ENCODE measurements at regions not wholly inside any gene's neighbourhood (a gene's known extent, or its start where the extent isn't known, plus 50 kb on each side); places are given as distances from the start of the nearest gene placed in this dataset.

- peaks cover 0 to 6% (median 0%) of the 10 kb centered on the region in 4 donors for H3K4me1 ChIP-seq
- TF ChIP-seq POLR2AphosphoS5 (IDR thresholded peaks at IDR 0.05) (no peak), POLR2A (IDR thresholded peaks at IDR 0.05; ENCODE audit: low read depth) (no peak), CTCF (IDR thresholded peaks at IDR 0.05) (no peak), EP300 (IDR thresholded peaks at IDR 0.05) (no peak)
- WGBS: 66% methylated on average over 4 of the region's 4 CpGs
- intact Hi-C loops (cut with DNase I): no loop called here
- H3K36me3 ChIP-seq: no peaks in the 10 kb centered on the region
- no peaks in the 10 kb centered on the region for H3K9me3 ChIP-seq
- no peak for DNase-seq (ENCODE audit: extremely low spot score)
- no peak overlapping the region for H3K4me3 ChIP-seq
- no peaks in the 10 kb centered on the region for H3K27me3 ChIP-seq
- no peak overlapping the region for H3K27ac ChIP-seq (replicated peaks in 1 of 4)
Observed at GRCh38 chr2:8263901-8264300, 418.0 kb upstream of the ID2 start.

GRCh38 chr2:8264981-8265380 is 416.9 kb upstream of the ID2 start:
- H3K27ac ChIP-seq (replicated peaks in 1 of 4): no peak overlapping the region
- no peak for DNase-seq (ENCODE audit: extremely low spot score)
- H3K27me3 ChIP-seq: no peaks in the 10 kb centered on the region
- no peak overlapping the region for H3K4me3 ChIP-seq
- 94% methylated on average over 2 of the region's 3 CpGs for WGBS
- no peaks in the 10 kb centered on the region for H3K9me3 ChIP-seq
- peaks cover 0 to 6% (median 0%) of the 10 kb centered on the region in 4 donors for H3K4me1 ChIP-seq
- TF ChIP-seq POLR2A (IDR thresholded peaks at IDR 0.05; ENCODE audit: low read depth): no peak
- no peak for TF ChIP-seq CTCF (IDR thresholded peaks at IDR 0.05)
- no peak for TF ChIP-seq POLR2AphosphoS5 (IDR thresholded peaks at IDR 0.05)
- intact Hi-C loops (cut with DNase I): no loop called here
- no peaks in the 10 kb centered on the region for H3K36me3 ChIP-seq

GRCh38 chr2:8265476-8266226 is 416.2 kb upstream of the ID2 start:
- TF ChIP-seq POLR2AphosphoS5 (IDR thresholded peaks at IDR 0.05): no peak
- no peak for TF ChIP-seq EP300 (IDR thresholded peaks at IDR 0.05)
- no peak for TF ChIP-seq CTCF (IDR thresholded peaks at IDR 0.05)
- TF ChIP-seq POLR2A (IDR thresholded peaks at IDR 0.05; ENCODE audit: low read depth): no peak
- WGBS: 84% methylated on average over 5 of the region's 5 CpGs
- Histone ChIP-seq H3K9me3 (no peaks in the 10 kb centered on the region), H3K4me3 (no peak overlapping the region), H3K4me1 (peaks cover 0 to 6% (median 0%) of the 10 kb centered on the region in 4 donors), H3K36me3 (no peaks in the 10 kb centered on the region), H3K27ac (replicated peaks in 1 of 4) (no peak overlapping the region), H3K27me3 (no peaks in the 10 kb centered on the region)
- no peak for DNase-seq (ENCODE audit: extremely low spot score)
- intact Hi-C loops (cut with DNase I): no loop called here

- Histone ChIP-seq H3K9me3 (no peaks in the 10 kb centered on the region), H3K4me3 (no peak overlapping the region), H3K27me3 (no peaks in the 10 kb centered on the region), H3K4me1 (peaks cover 0 to 6% (median 0%) of the 10 kb centered on the region in 4 donors), H3K36me3 (no peaks in the 10 kb centered on the region), H3K27ac (replicated peaks in 1 of 4) (no peak overlapping the region)
- WGBS: 89% methylated on average over 3 of the region's 3 CpGs
- intact Hi-C loops (cut with DNase I): no loop called here
- no peak for DNase-seq (ENCODE audit: extremely low spot score)
- TF ChIP-seq CTCF (IDR thresholded peaks at IDR 0.05) (no peak), POLR2AphosphoS5 (IDR thresholded peaks at IDR 0.05) (no peak), POLR2A (IDR thresholded peaks at IDR 0.05; ENCODE audit: low read depth) (no peak), EP300 (IDR thresholded peaks at IDR 0.05) (no peak)
Observed at GRCh38 chr2:8266563-8266962, 415.3 kb upstream of the ID2 start.

GRCh38 chr2:8267048-8267447 is 414.8 kb upstream of the ID2 start:
- Histone ChIP-seq H3K4me3 (no peak overlapping the region), H3K27me3 (no peaks in the 10 kb centered on the region), H3K27ac (replicated peaks in 1 of 4) (no peak overlapping the region), H3K36me3 (no peaks in the 10 kb centered on the region), H3K4me1 (peaks cover 0 to 6% (median 0%) of the 10 kb centered on the region in 4 donors), H3K9me3 (no peaks in the 10 kb centered on the region)
- no peak for DNase-seq (ENCODE audit: extremely low spot score)
- TF ChIP-seq POLR2A (IDR thresholded peaks at IDR 0.05; ENCODE audit: low read depth) (no peak), CTCF (IDR thresholded peaks at IDR 0.05) (no peak), EP300 (IDR thresholded peaks at IDR 0.05) (no peak), POLR2AphosphoS5 (IDR thresholded peaks at IDR 0.05) (no peak)
- 90% methylated on average over 3 of the region's 3 CpGs for WGBS
- intact Hi-C loops (cut with DNase I): no loop called here

All from esophagus muscularis mucosa (tissue), 4 donors.